Cardiac muscle cell (in vitro differentiated cells and primary cell): ENCODE measurements at regions not wholly inside any gene's neighbourhood (a gene's known extent, or its start where the extent isn't known, plus 50 kb on each side); places are given as distances from the start of the nearest gene placed in this dataset.
"Not testable (repeated sequence)": the region's sequence is repeated elsewhere in the genome, so short reads cannot be mapped to it uniquely, and the experiment has no call there.

Experiments
- DNase-seq, 2 donors: peaks; one replicate each; pipeline versions ENCODE4 v3.0.0 to v3.0.0-alpha.2; 2010 to 2017; ENCODE audit warnings: low read depth in 1 of 2, low spot score in 1 of 2
- H3K27ac ChIP-seq: fragments of 200-600 bp; sonication (generic); 2 replicates; pipeline ENCODE4 v1.5.1; 2016
- H3K27me3 ChIP-seq: fragments of 200-600 bp; sonication (generic); 2 replicates; pipeline ENCODE4 v1.6.0; 2016; ENCODE audit warnings: control low read depth
- H3K36me3 ChIP-seq: fragments of 200-600 bp; sonication (generic); 2 replicates; pipeline ENCODE4 v1.5.1; 2016; ENCODE audit warnings: control low read depth
- H3K4me1 ChIP-seq: fragments of 200-600 bp; sonication (generic); 2 replicates; pipeline ENCODE4 v1.8.1; 2017; ENCODE audit warnings: low read depth, mild to moderate bottlenecking, mixed run types
- H3K4me3 ChIP-seq: fragments of 200-600 bp; sonication (generic); 2 replicates; pipeline ENCODE4 v1.5.1; 2016; ENCODE audit warnings: mild to moderate bottlenecking
- H3K9me3 ChIP-seq: fragments of 200-600 bp; sonication (generic); 2 replicates; pipeline ENCODE4 v1.5.1; 2017; ENCODE audit warnings: low read depth, mild to moderate bottlenecking, control low read depth
- TF ChIP-seq, protein P1 (sequence below): IDR thresholded peaks from 2 replicates; pipeline ENCODE4 v1.5.1; 2012; ENCODE audit warnings: low read depth, mild to moderate bottlenecking, low read length

DNA sequence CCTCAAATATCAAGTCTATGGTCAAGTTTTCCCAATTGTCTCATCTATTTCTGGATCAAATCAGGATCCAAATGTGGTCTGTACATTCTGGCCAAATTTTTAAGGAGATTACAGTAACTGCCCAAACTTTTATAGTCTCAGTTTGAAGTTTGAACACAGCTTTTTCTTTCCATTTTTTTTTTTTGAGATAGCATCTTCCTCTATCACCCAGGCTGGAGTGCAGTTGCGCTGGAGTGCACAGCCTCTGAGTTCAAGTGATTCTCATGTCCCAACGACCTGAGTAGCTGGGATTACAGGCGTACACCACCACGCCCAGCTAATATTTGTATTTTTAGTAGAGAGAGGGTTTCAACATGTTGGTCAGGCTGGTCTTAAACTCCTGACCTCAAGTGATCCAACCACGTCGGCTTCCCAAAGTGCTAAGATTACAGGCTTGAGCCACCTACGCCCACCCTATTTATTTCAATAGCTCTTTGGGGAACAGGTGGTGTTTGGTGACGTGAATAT is 84.9 kb upstream of the CARMIL1 start:
- TF ChIP-seq, protein P1, sequence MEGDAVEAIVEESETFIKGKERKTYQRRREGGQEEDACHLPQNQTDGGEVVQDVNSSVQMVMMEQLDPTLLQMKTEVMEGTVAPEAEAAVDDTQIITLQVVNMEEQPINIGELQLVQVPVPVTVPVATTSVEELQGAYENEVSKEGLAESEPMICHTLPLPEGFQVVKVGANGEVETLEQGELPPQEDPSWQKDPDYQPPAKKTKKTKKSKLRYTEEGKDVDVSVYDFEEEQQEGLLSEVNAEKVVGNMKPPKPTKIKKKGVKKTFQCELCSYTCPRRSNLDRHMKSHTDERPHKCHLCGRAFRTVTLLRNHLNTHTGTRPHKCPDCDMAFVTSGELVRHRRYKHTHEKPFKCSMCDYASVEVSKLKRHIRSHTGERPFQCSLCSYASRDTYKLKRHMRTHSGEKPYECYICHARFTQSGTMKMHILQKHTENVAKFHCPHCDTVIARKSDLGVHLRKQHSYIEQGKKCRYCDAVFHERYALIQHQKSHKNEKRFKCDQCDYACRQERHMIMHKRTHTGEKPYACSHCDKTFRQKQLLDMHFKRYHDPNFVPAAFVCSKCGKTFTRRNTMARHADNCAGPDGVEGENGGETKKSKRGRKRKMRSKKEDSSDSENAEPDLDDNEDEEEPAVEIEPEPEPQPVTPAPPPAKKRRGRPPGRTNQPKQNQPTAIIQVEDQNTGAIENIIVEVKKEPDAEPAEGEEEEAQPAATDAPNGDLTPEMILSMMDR, result no peak
- Histone ChIP-seq H3K27me3 (no peaks in the 10 kb centered on the region), H3K27ac (no peak overlapping the region), H3K4me3 (no peak overlapping the region), H3K4me1 (no peaks in the 10 kb centered on the region), H3K36me3 (no peaks in the 10 kb centered on the region), H3K9me3 (no peaks in the 10 kb centered on the region)
- peak in 1 of 2 donors; percentile 34 for DNase-seq

DNA sequence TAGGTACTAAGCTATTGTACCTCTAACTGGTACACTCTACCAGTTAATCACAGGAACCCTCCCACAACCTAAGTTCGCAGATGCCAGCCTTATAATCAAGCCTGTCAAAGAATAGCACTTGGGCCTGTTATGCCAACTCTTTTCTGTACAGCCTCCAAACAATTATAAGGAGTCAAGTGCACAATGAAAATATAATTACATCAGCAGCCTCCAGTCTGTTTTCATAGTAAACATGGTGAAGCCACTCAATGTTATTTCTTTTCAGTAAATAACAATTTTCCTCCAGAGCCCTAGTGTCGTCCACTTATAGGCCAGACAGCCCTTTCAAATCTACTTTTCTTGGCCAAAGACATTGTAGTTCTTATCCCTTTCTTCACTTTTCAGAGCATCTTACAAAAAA is 82.7 kb upstream of the CARMIL1 start:
- Histone ChIP-seq H3K9me3 (no peaks in the 10 kb centered on the region), H3K27me3 (no peaks in the 10 kb centered on the region), H3K36me3 (no peaks in the 10 kb centered on the region), H3K27ac (no peak overlapping the region), H3K4me3 (no peak overlapping the region), H3K4me1 (no peaks in the 10 kb centered on the region)
- TF ChIP-seq, protein P1, result no peak
- DNase-seq, result no peak

DNA sequence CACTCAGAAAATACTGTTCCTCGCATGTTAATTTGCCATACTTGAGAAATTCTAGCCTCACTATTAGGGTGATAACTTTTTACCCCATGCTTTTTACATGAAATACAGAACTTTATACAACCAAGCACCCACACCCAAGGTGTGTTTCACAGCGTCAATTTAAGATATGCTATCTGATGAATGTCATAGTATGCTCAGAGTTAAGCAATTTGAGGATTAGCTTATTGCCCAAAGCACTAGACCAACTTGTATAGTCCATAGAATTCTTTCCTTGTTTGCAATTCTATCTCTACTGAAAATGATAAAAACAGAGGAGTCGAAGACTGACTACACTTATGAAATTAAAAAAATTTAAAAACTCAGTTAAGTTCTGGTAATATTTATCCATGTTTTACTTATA is 82.1 kb upstream of the CARMIL1 start:
- no peaks in the 10 kb centered on the region for H3K9me3 ChIP-seq
- H3K27ac ChIP-seq, result no peak overlapping the region
- no peak for DNase-seq
- TF ChIP-seq, protein P1, result no peak
- no peaks in the 10 kb centered on the region for H3K27me3 ChIP-seq
- H3K36me3 ChIP-seq, result no peaks in the 10 kb centered on the region
- H3K4me3 ChIP-seq, result no peak overlapping the region
- H3K4me1 ChIP-seq, result no peaks in the 10 kb centered on the region

DNA sequence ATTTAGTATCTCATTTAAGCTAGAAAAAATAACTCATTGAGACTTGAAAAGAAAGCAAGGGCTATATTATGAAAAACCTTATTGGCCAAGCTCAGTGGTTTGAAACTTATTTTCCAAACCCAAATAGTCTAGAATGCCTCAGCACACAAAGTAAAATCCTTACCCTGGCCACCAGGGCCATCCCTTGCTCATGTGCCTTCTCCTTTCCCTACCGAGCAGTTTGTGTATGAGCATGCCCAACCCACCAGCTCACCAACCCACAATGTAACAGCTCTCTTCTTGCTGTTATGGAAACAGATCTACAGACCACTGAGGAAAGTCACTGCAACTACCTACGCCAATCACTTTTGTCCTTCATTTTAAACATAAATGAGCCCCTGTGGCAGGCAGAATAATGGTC is 79.6 kb upstream of the CARMIL1 start:
- DNase-seq, result no peak
- Histone ChIP-seq H3K27ac (no peak overlapping the region), H3K4me1 (no peaks in the 10 kb centered on the region), H3K9me3 (no peaks in the 10 kb centered on the region), H3K36me3 (no peaks in the 10 kb centered on the region), H3K4me3 (no peak overlapping the region), H3K27me3 (no peaks in the 10 kb centered on the region)
- TF ChIP-seq, protein P1, result no peak

DNA sequence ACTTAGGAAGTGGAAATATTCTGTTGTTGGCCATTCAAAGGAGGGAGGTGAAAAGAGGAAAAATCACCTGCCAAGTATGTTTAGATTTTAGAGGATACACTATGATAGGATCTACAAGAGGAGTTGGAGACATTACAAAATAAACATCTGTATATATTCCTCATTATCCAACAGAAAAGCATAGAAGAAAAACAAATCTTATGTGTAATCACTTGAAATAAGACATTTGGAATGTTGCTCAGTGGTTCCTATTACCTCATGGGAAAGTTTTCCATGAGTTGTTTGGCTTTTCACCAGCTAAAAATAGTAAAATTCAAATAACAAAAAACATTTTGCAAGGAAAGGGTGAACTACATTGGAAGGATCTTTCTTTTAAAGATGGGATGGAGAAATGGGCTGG is 76.7 kb upstream of the CARMIL1 start:
- DNase-seq, result peak in 1 of 2 donors; percentile 67
- TF ChIP-seq, protein P1, result no peak
- no peak overlapping the region for H3K27ac ChIP-seq

DNA sequence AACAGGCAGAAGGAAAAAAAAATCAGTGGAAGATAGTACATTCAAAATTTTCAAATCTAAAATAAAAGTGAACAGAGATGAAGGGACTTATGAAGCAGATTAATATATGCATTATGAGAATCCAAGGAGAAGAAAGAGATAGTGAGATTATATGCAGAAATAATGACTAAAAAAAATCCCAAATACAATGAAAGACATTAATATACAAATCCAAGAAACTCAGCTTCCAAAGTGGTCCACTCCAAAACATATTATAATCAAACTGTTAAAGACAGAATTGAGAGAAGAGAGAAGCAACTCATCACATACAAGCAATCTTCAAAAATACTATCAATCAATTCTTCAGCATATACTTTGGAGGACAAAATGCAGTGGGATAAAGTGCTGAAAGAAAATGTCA is 73.5 kb upstream of the CARMIL1 start:
- no peaks in the 10 kb centered on the region for H3K4me1 ChIP-seq
- no peak for DNase-seq
- no peak overlapping the region for H3K4me3 ChIP-seq
- no peaks in the 10 kb centered on the region for H3K9me3 ChIP-seq
- TF ChIP-seq, protein P1, result no peak
- H3K27me3 ChIP-seq, result no peaks in the 10 kb centered on the region
- H3K27ac ChIP-seq, result no peak overlapping the region
- no peaks in the 10 kb centered on the region for H3K36me3 ChIP-seq

More for the DNA sequence above, 76.7 kb upstream of the CARMIL1 start:
- H3K36me3 ChIP-seq, result no peaks in the 10 kb centered on the region
- no peaks in the 10 kb centered on the region for H3K4me1 ChIP-seq
- no peaks in the 10 kb centered on the region for H3K27me3 ChIP-seq
- no peak overlapping the region for H3K4me3 ChIP-seq
- H3K9me3 ChIP-seq, result no peaks in the 10 kb centered on the region

DNA sequence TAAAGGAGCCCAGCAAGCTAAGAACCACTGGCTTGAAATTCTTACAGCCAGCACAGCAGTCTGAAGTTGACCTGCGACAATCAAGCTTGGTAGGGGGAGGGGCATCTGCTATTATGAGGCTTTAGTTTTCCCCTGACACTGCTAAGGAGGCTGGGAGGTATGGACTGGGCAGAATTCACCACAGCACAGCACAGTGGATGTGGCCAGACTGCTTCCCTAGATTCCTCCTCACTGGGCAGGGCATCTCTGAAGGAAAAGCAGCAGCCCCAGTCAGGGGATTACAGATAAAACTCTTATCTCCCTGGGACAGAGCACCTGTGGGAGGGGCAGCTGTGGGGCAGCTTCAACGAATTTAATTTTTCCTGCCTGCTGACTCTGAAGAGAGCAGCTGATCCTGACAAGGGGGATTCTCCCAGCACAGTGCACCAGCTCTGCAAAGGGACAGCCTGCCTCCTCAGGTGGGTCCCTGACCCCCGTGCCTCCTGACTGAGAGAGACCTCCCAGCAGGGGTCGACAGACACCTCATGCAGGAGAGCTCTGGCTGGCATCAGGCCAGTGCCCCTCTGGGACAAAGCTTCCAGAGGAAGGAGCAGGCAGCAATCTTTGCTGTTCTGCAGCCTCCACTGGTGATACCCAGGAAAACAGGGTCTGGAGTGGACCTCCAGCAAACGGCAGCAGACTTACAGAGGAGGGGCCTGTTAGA is 71.6 kb upstream of the CARMIL1 start:
- not testable (repeated sequence) for H3K9me3 ChIP-seq, H3K4me3 ChIP-seq, H3K36me3 ChIP-seq, H3K27ac ChIP-seq, H3K4me1 ChIP-seq, H3K27me3 ChIP-seq
- DNase-seq, result peak in 1 of 2 donors; percentile 53
